ENCODE measurements at regions not wholly inside any gene's neighbourhood (a gene's known extent, or its start where the extent isn't known, plus 50 kb on each side); places are given as distances from the start of the nearest gene placed in this dataset.
"Not testable (repeated sequence)": the region's sequence is repeated elsewhere in the genome, so short reads cannot be mapped to it uniquely, and the experiment has no call there.

- DNase-seq: no peak
Measured at GRCh38 chr2:89797320-89798038, 1106.0 kb downstream of the RPIA start.

- not testable (repeated sequence) for DNase-seq
Measured at GRCh38 chr2:89801207-89801606, 1109.7 kb downstream of the RPIA start.

- DNase-seq: not testable (repeated sequence)
Measured at GRCh38 chr2:89806363-89806762, 1114.9 kb downstream of the RPIA start.

GRCh38 chr2:89811295-89811694, 1119.8 kb downstream of the RPIA start:
- no peak for DNase-seq

- not testable (repeated sequence) for DNase-seq
Measured at GRCh38 chr2:89811910-89812309, 1120.4 kb downstream of the RPIA start.

- not testable (repeated sequence) for DNase-seq
Measured at GRCh38 chr2:89814359-89814758, 1122.9 kb downstream of the RPIA start.

GRCh38 chr2:89818873-89819272, 1127.4 kb downstream of the RPIA start:
- DNase-seq: no peak

- DNase-seq: no peak
Measured at GRCh38 chr2:89819809-89820208, 1128.3 kb downstream of the RPIA start.

GRCh38 chr2:89820248-89820647, 1128.8 kb downstream of the RPIA start:
- no peak for DNase-seq

GRCh38 chr2:89821455-89821945, 1130.0 kb downstream of the RPIA start:
- DNase-seq: no peak

GRCh38 chr2:89822342-89822741, 1130.9 kb downstream of the RPIA start:
- DNase-seq: not testable (repeated sequence)

GRCh38 chr2:89823556-89823955, 1132.1 kb downstream of the RPIA start:
- DNase-seq: no peak

- DNase-seq: no peak
Measured at GRCh38 chr2:89825034-89825433, 1133.6 kb downstream of the RPIA start.

- DNase-seq: not testable (repeated sequence)
Measured at GRCh38 chr2:89826741-89827140, 1135.3 kb downstream of the RPIA start.

- DNase-seq: not testable (repeated sequence)
Measured at GRCh38 chr2:89827829-89828228, 1136.4 kb downstream of the RPIA start.

GRCh38 chr2:89828416-89828815, 1136.9 kb downstream of the RPIA start:
- DNase-seq: not testable (repeated sequence)

GRCh38 chr2:89828961-89829631, 1137.6 kb downstream of the RPIA start:
- DNase-seq: not testable (repeated sequence)

- DNase-seq: no peak
Measured at GRCh38 chr2:89829828-89830227, 1138.4 kb downstream of the RPIA start.

GRCh38 chr2:89830341-89831218, 1139.1 kb downstream of the RPIA start:
- not testable (repeated sequence) for DNase-seq

GRCh38 chr2:89831641-89832498, 1140.4 kb downstream of the RPIA start:
- no peak for DNase-seq

- DNase-seq: no peak
Measured at GRCh38 chr2:89833116-89833779, 1141.8 kb downstream of the RPIA start.

- no peak for DNase-seq
Measured at GRCh38 chr2:89833780-89834117, 1142.3 kb downstream of the RPIA start.
